ENCODE measurements at regions not wholly inside any gene's neighbourhood (a gene's known extent, or its start where the extent isn't known, plus 50 kb on each side); places are given as distances from the start of the nearest gene placed in this dataset.

DNA sequence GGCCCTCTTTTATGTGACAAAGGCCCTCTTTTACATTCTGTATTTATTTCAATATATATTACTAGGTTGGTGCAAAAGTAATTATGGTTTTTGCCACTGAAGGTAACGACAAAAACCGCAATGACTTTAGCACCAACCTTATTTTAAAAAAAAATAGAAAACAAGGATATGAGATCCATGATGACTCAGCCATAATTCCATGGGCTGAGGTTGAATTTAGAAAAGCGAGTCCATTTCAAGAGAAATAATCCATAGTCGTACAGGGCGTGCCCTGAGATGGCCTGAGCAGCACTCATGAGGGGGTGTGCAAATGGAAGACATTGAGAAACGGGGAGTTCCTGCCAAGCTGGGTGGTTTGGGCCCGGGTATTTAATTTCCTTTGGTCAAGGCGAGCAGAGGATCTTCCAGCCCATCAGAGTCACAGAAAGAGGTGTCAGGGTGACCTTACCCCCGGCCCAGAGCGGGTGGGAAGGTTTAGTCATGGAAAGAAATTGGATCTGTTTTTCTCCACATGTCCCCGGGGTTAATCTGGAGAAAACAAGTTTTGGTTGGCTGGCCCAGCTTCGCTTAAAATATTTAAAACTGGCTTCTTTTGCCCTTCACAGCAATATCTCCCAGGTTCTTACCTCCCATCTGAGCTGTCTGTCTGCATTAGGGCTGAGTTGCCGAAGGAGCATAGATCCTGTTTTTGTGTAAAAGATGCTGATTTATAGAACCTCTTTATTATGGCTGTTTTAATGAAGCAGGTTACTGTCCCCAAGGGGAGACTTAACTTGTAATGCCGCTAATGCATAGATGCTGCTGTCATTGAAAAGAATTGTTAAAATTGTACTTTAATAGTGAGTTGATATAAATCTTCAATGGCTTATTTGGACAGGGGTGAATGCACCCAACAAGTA is 255.6 kb downstream of the PREX1 start:
- DNase-seq (ENCODE audit: low read depth) = no peak

DNA sequence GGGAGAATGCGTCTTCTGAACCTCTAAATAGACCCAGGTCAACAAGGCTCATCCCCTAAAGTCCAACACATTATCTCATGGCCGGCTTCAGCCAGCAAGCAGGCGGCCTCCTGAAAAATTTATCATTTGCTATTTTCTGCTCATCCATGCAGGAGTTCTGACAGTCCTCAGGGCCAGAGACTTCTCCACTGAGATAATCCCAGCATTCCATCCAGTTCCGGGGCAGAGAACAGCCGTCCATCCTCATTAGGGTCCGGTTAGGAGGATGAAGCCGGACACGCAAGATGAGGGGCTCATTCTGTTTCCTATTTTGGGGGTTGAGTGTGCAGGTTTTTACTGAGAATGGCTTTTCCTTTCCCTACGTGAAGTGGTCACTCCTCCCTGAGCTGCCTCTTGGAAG is 258.1 kb downstream of the PREX1 start:
- no peak for DNase-seq (ENCODE audit: low read depth)

DNA sequence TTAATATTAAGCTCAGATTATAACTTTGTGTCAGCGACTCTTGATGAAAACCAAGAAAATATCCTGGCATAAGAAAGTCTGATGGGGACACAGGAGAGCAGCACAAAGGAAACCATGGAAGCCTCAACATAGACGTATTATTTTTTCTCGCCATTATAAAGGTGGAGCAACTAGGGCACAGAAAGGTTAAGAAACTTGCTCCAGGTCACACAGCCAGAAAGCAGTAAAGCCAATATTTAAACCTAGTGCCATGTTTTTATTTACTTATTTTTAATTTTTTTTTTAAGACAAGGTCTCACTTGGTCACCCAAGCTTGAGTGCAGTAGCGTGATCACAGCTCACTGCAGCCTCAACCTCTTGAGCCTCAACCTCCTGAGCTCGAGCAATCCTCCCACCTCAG is 259.3 kb downstream of the PREX1 start:
- DNase-seq (ENCODE audit: low read depth) = no peak

DNA sequence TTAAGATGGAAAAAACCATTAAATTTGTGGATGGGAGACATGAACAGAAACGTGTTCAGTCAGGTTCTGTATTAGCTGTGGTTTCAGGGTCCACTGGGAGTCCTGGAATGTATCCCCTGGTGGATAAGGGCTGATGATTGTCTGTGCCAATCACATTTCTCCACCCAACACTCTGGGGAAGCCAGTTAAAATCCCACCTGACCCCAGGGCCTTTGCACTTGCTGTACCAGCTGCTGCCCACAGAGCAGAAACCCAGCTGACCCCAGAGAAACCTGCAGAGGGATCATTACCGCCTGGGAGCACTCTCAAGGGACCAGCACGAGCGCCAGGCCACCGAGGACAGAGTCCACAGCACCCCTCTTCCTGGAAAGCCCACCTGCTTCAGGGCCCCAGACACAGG is 260.7 kb downstream of the PREX1 start:
- no peak for DNase-seq (ENCODE audit: low read depth)

DNA sequence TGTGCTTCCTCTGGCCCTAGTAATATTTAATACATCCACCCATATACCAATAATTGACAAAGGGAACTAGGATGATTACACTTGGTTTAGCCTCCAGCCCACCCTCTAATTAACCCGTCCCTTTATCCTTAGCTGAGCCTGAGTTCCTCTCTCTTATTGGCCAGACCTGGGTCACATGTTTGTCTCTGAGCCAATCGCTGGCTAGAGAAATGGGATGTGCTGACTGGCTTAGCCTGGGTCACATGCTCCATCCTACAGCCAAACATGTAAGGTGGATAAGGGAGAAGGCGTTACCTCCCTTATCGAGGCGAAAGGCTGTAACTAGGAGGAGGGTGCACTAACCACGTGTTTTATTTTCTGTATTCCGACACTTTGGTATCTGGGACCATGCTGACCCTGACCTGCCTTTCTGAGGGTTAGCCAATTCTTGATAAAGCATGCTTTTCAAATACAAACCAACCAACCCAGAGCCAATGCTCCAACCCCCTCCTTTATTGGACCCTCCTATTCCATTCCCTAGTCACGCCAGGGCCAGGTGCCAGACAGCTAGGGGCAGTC is 262.7 kb downstream of the PREX1 start:
- DNase-seq (ENCODE audit: low read depth) = no peak

DNA sequence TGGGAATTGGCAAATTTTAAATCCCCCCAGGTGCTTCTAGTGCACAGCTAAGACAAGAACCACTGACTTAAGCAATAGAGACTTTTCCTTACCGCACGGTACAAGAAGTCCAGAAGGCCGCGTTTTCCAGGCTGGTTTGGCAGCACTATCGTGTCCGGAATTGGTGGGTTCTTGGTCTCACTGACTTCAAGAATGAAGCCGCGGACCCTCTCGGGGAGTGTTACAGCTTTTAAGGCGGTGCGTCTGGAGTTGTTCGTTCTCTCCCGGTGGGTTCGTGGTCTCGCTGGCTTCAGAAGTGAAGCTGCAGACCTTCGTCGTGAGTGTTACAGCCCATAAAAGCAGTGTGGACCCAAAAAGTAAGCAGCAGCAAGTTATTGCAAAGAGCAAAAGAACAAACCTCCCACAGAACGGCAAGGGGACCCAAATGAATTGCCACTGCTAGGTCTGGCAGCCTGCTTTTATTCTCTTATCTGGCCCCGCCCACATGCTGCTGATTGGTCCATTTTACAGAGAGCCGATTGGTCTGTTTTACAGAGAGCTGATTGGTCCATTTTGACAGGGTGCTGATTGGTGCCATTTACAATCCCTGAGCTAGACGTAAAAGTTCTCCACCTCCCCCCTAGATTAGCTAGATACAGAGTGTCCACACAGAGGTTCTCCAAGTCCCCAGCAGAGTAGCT is 264.5 kb downstream of the PREX1 start:
- no peak for DNase-seq (ENCODE audit: low read depth)

DNA sequence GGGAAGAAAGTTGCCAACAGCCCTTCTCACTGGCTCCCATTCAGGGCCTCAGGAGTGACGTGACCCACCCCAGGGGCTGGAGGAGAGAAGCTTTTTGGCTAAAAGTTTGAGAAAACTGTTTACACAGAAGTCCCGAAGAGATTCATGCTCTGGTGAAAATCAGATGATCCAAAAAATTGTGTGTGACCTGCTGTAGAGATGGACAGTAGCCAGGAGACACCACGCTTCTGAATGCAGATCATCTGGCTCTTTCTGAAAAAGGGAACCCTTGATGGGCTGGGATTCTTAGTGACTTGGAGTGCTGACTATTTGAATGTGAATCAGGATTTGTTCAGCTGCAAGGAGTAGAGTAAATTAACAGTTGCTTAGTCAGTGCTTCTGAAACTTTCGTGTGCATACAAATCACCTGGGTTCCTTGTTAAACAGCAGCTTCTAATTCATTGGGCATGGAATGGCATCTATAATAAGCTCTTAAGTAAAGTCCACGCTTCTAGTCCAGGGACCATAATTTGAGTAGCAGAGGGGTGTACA is 265.1 kb downstream of the PREX1 start:
- no peak for DNase-seq (ENCODE audit: low read depth)

DNA sequence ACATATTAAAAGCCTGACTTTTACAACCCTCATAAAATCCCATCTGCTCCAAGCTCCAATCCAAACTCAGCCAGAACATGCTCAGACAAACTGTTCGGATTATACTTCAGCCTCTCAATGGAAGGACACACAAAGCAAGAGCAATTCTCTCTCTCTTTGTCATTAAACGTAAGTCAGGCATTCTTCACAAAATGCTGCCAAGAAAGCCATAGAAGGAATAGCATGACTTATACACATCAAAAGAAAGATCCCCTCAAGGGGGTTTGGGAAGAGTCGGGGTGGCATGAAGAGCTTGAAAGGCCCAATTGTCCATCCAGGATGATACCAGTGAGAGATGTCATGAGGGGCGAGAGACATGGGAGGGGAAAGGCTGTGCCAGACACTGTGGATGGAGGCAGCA is 268.9 kb downstream of the PREX1 start:
- no peak for DNase-seq (ENCODE audit: low read depth)

DNA sequence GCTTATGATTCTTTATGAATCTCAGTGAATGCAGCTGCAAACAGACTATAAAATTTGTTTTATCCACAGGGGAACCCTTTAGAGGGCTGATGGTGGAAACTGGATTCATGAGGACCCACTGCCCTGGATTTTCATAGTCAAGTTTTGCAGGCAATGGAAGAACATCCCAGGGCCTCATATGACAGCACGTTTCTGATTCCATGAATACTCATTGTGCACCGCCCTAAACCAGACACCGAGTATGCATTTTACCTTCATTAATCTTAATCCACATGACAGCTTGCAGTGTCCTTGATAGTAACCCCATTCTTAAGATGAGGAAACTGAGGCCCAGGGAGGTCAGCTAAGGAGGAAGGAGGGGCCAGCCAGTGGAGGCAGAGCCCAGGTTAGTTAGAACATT is 270.4 kb downstream of the PREX1 start:
- DNase-seq (ENCODE audit: low read depth) = no peak

DNA sequence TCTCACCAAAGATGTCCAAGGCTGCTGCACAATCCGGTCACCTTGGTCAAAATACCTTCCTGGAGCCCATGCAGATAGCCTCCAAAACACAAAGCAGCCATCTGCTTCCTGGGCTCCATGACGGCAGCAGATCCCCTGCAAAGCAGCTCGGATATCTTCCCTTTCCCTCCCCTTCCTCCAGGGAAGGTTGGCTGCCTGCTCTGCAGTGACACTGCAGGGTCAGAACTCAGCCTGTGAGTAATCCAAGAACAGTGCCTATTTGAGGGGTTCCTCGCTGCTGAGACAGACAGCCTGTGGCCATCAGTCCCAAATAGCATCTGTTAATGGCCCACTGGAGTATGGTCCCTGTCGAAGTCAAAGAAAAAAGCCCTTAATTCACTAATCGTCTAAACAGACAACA is 270.8 kb downstream of the PREX1 start:
- DNase-seq (ENCODE audit: low read depth) = no peak

DNA sequence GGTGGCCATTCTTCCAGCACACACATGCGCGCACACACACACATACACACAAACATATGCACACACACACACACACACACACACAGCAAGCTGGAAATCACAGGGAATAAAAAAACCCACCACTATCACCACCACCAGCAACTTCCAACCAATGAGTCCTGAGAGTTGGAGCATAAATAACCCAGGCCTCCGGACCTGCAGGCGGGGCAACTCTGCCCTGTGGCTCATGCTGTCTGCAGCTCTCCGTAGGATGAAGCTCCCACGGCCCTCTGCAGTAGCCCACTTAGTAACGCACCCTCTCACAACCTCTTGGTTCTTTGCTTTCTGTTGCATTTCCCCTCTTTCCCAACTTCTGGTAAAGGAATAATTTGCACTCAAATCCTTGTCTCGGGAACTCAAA is 275.2 kb downstream of the PREX1 start:
- no peak for DNase-seq (ENCODE audit: low read depth)

DNA sequence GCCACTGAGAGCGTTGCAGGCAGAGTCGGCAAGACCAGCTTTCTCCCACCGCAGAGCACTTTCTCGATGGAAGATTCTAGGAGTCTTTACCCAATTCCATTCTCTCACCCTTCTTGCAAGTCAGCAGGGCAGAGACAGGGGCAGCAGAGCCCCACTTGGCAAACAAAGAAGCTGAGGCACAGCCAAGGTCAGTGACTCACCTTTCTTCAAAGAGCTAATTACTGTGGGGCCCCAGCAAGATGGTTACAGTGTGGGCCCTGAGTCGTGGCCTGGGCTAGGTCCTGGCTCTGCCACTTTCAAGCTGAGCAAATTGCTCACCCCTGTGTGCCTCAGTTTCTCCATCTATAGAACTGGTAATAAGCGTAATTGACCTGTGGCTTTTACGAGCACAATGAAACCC is 277.0 kb downstream of the PREX1 start:
- DNase-seq (ENCODE audit: low read depth) = no peak

DNA sequence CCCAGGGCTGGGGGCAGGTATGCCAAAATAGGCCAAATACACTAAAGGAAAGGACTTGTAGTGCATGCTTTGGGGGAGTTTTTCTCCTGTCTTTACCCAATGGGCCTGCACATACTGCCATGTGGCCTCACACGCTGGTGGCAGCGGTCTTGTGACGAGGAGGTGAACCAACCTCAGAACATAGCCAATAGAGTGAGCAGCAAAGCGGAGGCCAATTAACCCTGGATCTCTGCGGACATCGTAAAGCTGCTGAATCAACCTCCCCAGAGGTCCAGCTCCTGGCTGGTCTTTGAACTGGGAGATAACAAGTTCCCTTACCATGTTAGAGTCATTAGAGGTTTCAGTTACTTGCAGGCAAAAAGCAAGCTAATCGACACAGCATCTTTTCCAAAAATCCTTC is 280.1 kb downstream of the PREX1 start:
- no peak for DNase-seq (ENCODE audit: low read depth)

DNA sequence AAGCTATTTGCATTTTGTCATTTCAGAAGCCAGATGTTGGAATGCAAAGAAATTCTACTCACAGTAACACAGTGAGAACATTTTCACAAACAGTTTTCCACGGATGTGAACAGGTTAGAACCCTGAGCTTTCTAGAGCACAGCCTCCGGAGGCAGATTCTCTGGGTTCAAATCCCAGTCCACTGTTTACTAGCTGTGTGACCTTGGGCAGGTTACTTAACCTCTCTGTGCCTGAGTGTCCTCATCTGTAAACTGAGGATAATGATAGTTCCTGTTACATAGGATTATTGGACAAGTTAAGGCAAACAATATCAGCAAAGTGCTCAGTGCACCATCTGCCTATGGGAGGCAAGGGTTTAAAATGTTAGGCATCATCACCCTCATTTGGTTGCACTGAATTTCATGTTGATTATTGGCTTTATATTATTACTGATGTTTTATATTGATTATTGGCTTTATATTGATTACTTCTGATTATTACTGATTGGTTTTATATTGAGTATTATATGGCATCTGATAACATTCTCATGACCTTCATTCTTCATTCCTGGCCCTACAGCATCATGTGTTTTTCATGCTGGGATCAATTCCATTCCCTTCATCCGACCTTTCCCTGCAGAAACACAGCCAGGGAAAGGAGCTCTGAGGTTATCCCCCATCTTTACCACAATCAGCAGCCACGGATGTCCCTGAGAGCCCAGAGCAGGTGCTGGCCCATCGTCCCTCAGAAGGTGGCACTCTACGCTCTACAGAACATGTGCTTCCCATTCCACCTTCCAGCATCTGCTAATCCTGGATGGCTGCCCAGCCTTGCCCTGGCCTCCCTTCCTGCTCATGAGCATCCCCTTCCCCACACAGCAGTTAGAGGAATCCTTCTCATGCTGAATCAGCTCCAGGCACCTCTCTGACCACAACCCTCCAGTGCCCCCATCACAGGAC is 283.1 kb downstream of the PREX1 start:
- DNase-seq (ENCODE audit: low read depth) = no peak

DNA sequence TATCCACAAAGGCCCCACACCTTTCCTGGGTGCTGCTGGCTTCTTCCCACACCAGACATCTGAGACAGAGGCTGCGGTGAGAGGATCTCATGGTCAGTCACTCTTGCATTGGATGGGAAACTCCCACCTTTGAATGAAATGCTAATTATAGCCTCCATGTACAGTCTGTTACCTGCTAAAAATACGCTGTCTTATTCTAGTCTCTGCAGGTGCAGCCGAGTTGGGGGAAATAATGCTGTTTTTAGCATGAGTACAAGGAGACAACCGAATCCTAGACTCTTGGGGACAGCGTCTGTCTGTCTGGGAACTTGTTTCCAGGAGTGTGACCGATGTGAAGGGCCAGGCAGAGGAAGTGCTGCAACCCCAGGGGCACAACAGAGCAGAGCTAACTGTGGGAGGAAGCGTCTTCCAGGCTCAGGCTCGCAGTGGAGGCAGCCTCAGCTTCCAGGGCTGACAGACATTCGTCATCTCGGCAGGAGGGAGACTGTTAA is 286.2 kb downstream of the PREX1 start:
- DNase-seq (ENCODE audit: low read depth) = no peak

DNA sequence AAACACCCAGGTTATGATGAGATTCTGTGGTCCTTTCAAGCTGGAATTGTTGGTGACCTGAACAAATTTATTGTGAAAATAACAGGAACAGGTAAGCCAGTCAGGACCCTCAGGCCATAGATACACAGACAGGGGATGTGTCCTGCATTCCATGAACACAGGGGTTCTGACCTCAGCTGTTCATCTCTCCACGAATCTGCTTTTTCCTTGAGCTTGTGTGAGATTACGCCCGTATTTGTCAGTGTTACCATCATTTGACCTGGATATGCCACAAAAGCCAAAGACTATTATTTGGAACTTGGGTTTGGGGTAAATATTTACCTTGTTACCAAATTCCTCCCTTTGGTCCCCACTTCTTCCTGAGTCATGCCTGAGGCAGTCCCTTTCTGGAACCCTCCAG is 288.9 kb downstream of the PREX1 start:
- DNase-seq (ENCODE audit: low read depth) = no peak

DNA sequence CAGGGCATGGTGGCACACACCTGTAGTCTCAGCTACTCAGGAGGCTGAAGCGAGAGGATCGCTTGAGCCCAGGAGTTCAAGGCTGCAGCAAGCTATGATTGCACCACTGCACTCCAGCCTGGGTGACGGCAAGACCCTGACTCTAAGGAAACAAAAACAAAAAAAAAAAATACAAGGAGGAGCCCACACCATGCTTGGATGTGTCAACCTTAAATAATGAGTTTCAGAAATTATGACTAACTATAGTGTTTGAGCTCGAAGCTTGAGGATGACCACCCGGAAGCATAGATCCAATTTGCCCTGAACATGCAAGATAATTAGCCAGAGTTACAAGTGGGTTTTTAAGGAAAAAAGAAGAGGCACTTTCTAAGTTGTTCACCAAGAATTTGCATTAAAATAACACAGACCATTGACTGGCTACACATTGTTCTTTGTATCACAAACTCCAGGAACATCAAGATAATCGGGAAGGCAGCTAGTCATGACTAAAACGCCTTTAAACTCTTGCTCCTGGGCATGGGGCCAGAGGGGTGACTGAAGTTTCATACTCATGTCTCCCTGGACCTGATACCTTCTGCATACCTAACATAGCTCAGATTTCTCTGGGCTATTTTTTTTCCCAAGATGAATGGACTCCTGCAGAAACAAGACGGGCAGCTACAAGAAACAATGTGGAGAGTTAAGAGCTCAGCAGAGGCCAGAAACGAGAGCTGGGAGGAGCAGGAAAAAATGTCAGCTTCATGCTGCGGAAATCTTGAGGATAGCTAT is 289.6 kb downstream of the PREX1 start:
- peak; percentile 93 for DNase-seq (ENCODE audit: low read depth)

DNA sequence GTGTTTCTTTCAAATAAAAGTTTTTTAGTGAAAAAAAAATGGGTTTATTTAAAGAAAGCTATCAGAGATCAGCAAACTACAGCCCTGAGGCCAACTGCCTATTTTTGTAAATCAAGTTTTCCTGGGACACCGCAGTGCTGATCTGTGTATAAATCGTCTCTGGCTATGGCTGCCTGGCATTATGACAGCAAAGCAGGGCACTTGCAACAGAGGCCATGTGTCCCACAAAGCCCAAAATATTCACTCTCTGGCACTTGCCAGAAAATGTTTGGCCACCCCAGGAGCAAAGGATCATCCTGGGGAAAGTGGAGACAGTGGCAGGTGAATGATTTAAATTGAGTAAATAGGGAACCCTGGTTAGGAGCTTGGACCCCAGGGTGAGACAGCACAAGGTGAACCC is 291.6 kb downstream of the PREX1 start:
- DNase-seq (ENCODE audit: low read depth) = no peak

DNA sequence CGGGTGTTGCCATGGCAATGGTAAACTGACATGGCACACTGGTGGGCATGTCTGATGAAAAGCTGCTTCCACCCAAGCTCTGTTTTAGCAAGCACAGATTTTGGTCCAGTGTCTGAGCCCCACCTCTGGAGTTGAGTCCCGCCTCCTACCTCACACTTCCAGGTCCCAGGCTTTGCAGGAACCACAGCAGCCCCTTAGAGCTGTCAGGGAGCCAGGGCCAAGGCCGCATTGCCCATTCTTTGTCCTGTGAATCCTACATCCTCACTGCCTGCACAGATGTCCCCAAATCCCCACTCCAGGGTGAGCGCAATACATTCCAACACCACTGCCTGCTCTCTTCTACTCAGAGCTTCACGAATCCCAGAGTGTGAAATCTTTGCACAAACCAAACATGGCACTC is 292.2 kb downstream of the PREX1 start:
- no peak for DNase-seq (ENCODE audit: low read depth)

DNA sequence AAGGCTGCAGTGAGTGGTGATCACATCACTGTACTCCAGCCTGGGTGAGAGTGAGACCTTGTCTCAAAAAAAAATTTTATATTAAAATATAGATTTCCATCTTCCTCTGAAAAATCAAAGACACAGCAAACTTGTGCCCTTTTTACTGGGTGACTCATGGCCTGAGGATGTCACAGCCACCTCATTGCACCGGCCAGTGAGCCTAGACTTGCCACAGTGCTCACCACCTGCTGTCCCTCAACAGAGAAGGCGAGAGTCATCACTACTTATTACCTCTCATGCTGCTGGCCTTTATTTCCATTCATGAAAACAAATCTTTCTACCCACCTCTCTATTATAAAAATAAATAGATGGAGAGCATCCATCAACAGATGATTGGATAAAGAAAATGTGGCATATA is 295.8 kb downstream of the PREX1 start:
- DNase-seq (ENCODE audit: low read depth) = no peak

DNA sequence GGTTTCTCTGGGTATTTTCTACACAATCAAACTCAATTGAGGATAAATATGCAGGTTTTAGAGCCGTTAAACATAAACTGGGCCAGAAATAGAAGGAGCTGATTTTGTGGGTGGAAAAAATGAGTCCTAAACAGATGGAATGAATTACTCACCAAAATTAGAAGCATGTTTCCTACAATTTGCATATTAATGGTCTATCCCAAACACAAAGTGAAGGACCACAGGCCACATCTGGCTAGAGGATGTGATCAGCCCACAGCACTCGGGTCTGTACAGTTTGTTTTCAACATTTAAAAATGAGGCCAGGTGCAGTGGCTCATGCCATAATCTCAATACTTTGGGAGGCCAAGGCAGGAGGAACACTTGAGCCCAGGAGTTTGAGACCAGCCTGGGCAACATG is 296.3 kb downstream of the PREX1 start:
- no peak for DNase-seq (ENCODE audit: low read depth)
